ENCODE measurements at regions not wholly inside any gene's neighbourhood (a gene's known extent, or its start where the extent isn't known, plus 50 kb on each side); places are given as distances from the start of the nearest gene placed in this dataset.

GRCh38 chr3:83740504-83740903 is 1218.3 kb upstream of the CADM2 start:
- H3K4me1 Mint-ChIP-seq: no peaks in the 10 kb centered on the region
- peaks cover 10% of the 10 kb centered on the region for H3K9me3 Mint-ChIP-seq
- H3K27ac Mint-ChIP-seq: no peak overlapping the region
- no peaks in the 10 kb centered on the region for H3K36me3 Mint-ChIP-seq
- DNase-seq: no peak
- no peak overlapping the region for H3K4me3 Mint-ChIP-seq
- H3K27me3 Mint-ChIP-seq: no peaks in the 10 kb centered on the region

DNA sequence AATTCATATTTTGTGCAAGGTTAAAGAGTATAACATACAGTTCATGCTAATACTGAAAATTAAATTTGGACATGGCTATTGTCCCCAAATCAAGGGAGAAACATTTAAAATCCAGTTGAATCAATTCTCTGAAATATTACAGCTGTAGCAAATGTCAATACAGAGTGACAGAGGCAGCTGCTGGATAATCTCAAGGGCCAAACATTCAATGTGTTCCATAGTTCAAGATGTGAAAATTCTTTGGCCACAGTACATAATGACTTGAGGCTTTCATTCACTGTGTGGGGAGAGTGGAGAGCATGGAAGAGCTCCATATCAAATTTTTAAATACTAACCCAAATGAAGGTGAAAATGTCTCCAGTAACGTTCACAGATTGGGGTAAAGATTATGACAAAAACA is 1192.8 kb upstream of the CADM2 start:
- Mint-ChIP-seq H3K27ac (no peak overlapping the region), H3K36me3 (no peaks in the 10 kb centered on the region), H3K9me3 (peaks cover 9% of the 10 kb centered on the region), H3K27me3 (no peaks in the 10 kb centered on the region), H3K4me1 (no peaks in the 10 kb centered on the region), H3K4me3 (no peak overlapping the region)
- DNase-seq: no peak

DNA sequence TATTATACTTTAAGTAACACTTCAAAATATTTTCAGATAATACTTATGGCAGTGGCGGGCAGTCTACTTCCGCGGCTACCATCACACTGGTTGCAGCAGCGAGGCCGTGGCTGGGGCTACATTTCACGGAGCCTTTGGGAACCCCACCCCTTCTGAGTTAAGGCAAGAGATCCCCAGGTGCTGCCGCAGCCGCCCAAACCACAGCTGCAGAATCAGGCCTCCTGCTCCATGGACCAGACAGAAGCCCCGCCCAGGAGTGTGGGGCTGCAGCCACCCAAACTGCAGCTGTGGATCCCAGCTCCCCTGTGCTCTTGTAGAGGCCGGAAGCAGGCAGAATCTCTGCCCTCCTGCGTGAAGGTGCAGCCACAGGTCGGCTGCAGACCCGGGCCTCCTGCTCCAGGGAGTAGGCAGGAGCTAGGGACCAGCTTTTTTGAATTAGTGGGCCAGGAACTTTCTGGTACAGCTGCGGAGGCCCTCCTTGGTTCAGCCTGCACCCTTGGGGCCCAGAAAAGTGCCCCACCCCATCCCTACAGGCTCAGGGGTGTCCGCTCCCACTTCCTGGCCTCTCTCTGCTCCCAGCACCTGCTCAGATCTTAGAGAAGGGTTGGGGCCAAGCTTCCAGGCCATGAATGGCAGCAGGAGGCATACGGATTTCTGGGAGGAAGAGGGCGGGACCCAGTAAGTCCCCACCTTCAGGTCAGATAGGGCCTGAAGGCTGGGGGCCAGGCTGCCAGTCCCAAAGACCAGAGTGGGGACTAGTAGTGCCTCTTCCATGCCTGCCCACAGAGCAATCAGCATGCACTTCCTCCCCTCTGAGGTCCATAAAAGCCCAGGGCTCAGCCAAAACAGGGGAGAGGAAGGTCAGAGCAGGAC is 1188.8 kb upstream of the CADM2 start:
- H3K27ac Mint-ChIP-seq: no peak overlapping the region
- no peak overlapping the region for H3K4me3 Mint-ChIP-seq
- no peaks in the 10 kb centered on the region for H3K36me3 Mint-ChIP-seq
- no peaks in the 10 kb centered on the region for H3K4me1 Mint-ChIP-seq
- H3K9me3 Mint-ChIP-seq: peaks cover 4% of the 10 kb centered on the region
- no peak for DNase-seq
- H3K27me3 Mint-ChIP-seq: no peaks in the 10 kb centered on the region

- Mint-ChIP-seq H3K9me3 (peaks cover 4% of the 10 kb centered on the region), H3K27ac (no peak overlapping the region), H3K4me3 (no peak overlapping the region), H3K27me3 (no peaks in the 10 kb centered on the region), H3K36me3 (no peaks in the 10 kb centered on the region), H3K4me1 (no peaks in the 10 kb centered on the region)
- DNase-seq: no peak
Measured at GRCh38 chr3:83770664-83771402, 1188.0 kb upstream of the CADM2 start.

GRCh38 chr3:83802801-83803200 is 1156.0 kb upstream of the CADM2 start:
- Mint-ChIP-seq H3K9me3 (peaks cover 3% of the 10 kb centered on the region), H3K27ac (no peak overlapping the region), H3K4me1 (no peaks in the 10 kb centered on the region), H3K4me3 (no peak overlapping the region), H3K27me3 (no peaks in the 10 kb centered on the region), H3K36me3 (no peaks in the 10 kb centered on the region)
- no peak for DNase-seq

DNA sequence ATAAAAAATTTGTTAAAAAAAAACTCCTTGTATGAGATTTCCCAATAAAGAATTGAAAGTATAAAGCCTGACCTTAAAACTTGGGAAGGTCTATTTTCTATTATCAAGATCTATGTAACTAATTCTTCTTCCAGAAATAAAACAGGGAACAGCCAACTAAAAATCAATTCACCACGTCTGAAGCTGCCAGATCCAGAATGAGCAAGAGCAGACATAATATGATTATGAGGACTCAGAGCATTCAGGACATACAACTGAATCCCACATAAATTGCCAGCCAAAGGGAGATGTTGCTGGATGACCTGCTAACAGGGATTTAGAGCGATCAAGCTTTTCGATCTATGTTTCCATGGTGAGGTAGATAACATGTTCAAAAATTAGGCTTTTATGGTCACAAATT is 1151.3 kb upstream of the CADM2 start:
- H3K9me3 Mint-ChIP-seq: peaks cover 6% of the 10 kb centered on the region
- no peaks in the 10 kb centered on the region for H3K4me1 Mint-ChIP-seq
- no peak for DNase-seq
- H3K36me3 Mint-ChIP-seq: no peaks in the 10 kb centered on the region
- no peak overlapping the region for H3K27ac Mint-ChIP-seq
- H3K4me3 Mint-ChIP-seq: no peak overlapping the region
- no peaks in the 10 kb centered on the region for H3K27me3 Mint-ChIP-seq

DNA sequence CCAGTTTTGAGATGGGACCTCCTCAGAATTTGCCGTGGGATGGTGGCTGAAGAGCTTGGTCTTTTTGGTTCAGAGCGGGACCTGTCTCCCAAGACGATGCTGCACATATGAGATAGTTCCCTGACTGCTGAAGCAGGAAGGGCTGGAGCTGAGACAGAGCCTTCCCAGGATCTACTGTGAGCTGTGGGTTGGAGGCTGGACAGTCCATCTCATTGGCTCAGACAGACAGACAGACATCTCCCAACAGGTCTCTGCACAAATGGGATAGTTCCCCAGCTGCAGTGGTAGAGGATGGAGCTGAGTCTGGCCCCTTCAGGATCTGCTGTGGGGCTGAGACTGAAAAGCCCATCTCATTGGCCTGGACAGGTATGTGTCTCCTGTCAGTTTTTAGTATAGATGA is 1145.6 kb upstream of the CADM2 start:
- peaks cover 6% of the 10 kb centered on the region for H3K9me3 Mint-ChIP-seq
- DNase-seq: no peak
- H3K36me3 Mint-ChIP-seq: no peaks in the 10 kb centered on the region
- no peak overlapping the region for H3K27ac Mint-ChIP-seq
- H3K4me3 Mint-ChIP-seq: no peak overlapping the region
- no peaks in the 10 kb centered on the region for H3K27me3 Mint-ChIP-seq
- no peaks in the 10 kb centered on the region for H3K4me1 Mint-ChIP-seq

GRCh38 chr3:83816653-83817052 is 1142.1 kb upstream of the CADM2 start:
- no peak overlapping the region for H3K27ac Mint-ChIP-seq
- DNase-seq: no peak
- H3K27me3 Mint-ChIP-seq: no peaks in the 10 kb centered on the region
- H3K9me3 Mint-ChIP-seq: no peaks in the 10 kb centered on the region
- H3K36me3 Mint-ChIP-seq: no peaks in the 10 kb centered on the region
- no peaks in the 10 kb centered on the region for H3K4me1 Mint-ChIP-seq
- no peak overlapping the region for H3K4me3 Mint-ChIP-seq

GRCh38 chr3:83821506-83821905 is 1137.3 kb upstream of the CADM2 start:
- DNase-seq: no peak
- no peaks in the 10 kb centered on the region for H3K27me3 Mint-ChIP-seq
- no peaks in the 10 kb centered on the region for H3K4me1 Mint-ChIP-seq
- no peak overlapping the region for H3K4me3 Mint-ChIP-seq
- no peaks in the 10 kb centered on the region for H3K36me3 Mint-ChIP-seq
- peaks cover 1% of the 10 kb centered on the region for H3K9me3 Mint-ChIP-seq
- no peak overlapping the region for H3K27ac Mint-ChIP-seq

DNA sequence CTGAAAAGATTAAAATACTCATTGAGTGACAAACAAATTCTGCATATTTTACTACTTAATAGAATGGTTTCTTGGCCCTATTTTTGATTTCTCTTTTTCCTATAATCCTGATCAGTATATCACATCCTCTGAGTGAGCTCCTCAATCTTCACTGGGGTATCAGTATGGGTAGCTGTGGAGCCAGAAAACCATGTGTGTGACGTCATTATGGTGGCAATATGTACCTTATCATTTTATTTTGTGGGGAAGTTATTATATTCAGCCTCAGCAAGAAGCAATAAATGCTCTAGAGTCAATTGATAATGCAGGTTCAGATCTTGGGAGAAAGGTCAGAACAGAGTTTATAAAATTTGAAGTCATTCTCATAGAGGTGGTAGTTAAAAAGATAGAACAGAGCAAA is 1135.7 kb upstream of the CADM2 start:
- no peak overlapping the region for H3K4me3 Mint-ChIP-seq
- peaks cover 1% of the 10 kb centered on the region for H3K9me3 Mint-ChIP-seq
- H3K36me3 Mint-ChIP-seq: no peaks in the 10 kb centered on the region
- no peaks in the 10 kb centered on the region for H3K4me1 Mint-ChIP-seq
- H3K27ac Mint-ChIP-seq: no peak overlapping the region
- no peaks in the 10 kb centered on the region for H3K27me3 Mint-ChIP-seq
- DNase-seq: no peak

- peaks cover 5% of the 10 kb centered on the region for H3K9me3 Mint-ChIP-seq
- DNase-seq: no peak
- H3K27me3 Mint-ChIP-seq: no peaks in the 10 kb centered on the region
- H3K36me3 Mint-ChIP-seq: no peaks in the 10 kb centered on the region
- H3K27ac Mint-ChIP-seq: no peak overlapping the region
- no peak overlapping the region for H3K4me3 Mint-ChIP-seq
- H3K4me1 Mint-ChIP-seq: no peaks in the 10 kb centered on the region
Measured at GRCh38 chr3:83835040-83835439, 1123.7 kb upstream of the CADM2 start.

- no peaks in the 10 kb centered on the region for H3K4me1 Mint-ChIP-seq
- no peaks in the 10 kb centered on the region for H3K27me3 Mint-ChIP-seq
- no peaks in the 10 kb centered on the region for H3K36me3 Mint-ChIP-seq
- no peak overlapping the region for H3K27ac Mint-ChIP-seq
- peaks cover 2% of the 10 kb centered on the region for H3K9me3 Mint-ChIP-seq
- no peak for DNase-seq
- no peak overlapping the region for H3K4me3 Mint-ChIP-seq
Measured at GRCh38 chr3:83842511-83842910, 1116.3 kb upstream of the CADM2 start.

GRCh38 chr3:83843716-83844115 is 1115.1 kb upstream of the CADM2 start:
- no peak overlapping the region for H3K27ac Mint-ChIP-seq
- no peaks in the 10 kb centered on the region for H3K36me3 Mint-ChIP-seq
- H3K27me3 Mint-ChIP-seq: no peaks in the 10 kb centered on the region
- no peak for DNase-seq
- peaks cover 2% of the 10 kb centered on the region for H3K9me3 Mint-ChIP-seq
- no peaks in the 10 kb centered on the region for H3K4me1 Mint-ChIP-seq
- no peak overlapping the region for H3K4me3 Mint-ChIP-seq

- DNase-seq: no peak
- Mint-ChIP-seq H3K9me3 (peaks cover 5% of the 10 kb centered on the region), H3K4me3 (no peak overlapping the region), H3K27me3 (no peaks in the 10 kb centered on the region), H3K27ac (no peak overlapping the region), H3K36me3 (no peaks in the 10 kb centered on the region), H3K4me1 (no peaks in the 10 kb centered on the region)
Measured at GRCh38 chr3:83849106-83849730, 1109.6 kb upstream of the CADM2 start.

- H3K27ac Mint-ChIP-seq: no peak overlapping the region
- no peaks in the 10 kb centered on the region for H3K4me1 Mint-ChIP-seq
- peaks cover 9% of the 10 kb centered on the region for H3K9me3 Mint-ChIP-seq
- no peaks in the 10 kb centered on the region for H3K27me3 Mint-ChIP-seq
- no peak overlapping the region for H3K4me3 Mint-ChIP-seq
- DNase-seq: no peak
- no peaks in the 10 kb centered on the region for H3K36me3 Mint-ChIP-seq
Measured at GRCh38 chr3:83863380-83863779, 1095.4 kb upstream of the CADM2 start.
